DMS153 treated with DMSO at 0.1 percent for 48 hours (cell line): ENCODE measurements at regions not wholly inside any gene's neighbourhood (a gene's known extent, or its start where the extent isn't known, plus 50 kb on each side); places are given as distances from the start of the nearest gene placed in this dataset.
A peak's percentile ranks its signal among the peaks of the same experiment; 100 is the strongest.

Source experiments
- DNase-seq: peaks from one replicate; lab custom pipeline; 2025; ENCODE audit not compliant: unreplicated experiment; lab: John Stamatoyannopoulos, UW

DNA sequence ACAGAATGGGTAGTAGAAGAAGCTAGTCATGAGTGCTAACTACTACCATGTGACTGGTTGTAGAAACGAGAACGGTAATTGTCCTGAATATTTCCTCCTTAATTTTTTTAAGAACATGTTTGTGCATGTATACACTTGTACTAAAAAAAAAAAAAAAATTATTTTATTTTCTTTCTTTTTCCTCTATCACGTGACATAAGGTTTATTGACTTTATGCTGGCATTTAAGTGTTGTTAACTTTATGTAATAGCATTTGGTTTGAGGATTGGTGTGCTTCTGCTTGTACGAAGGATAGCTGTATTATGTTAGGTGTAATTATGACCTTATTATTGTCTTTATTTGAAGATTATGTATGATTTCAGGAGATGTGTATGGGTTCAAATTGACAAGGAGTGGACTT lies 349.1 kb upstream of the PTPRD start:
- no peak for DNase-seq

DNA sequence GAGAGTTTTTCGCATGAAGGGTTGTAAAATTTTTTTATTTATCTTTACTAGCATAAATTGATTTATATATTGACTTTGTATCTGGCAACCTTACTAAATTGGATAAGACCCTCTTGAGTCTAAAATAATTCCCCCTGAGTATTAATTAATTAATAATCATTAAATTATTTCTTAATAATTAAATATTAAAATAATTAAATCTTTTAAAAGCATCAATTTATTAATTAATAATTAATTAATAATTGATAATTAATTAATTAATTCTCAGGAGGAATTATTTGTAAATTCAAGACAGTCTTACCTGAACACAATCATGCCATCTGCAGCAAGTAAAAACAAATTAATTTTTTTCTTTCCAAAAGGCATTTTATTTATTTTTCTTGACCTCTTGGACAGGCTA lies 370.4 kb upstream of the PTPRD start:
- DNase-seq = no peak

DNA sequence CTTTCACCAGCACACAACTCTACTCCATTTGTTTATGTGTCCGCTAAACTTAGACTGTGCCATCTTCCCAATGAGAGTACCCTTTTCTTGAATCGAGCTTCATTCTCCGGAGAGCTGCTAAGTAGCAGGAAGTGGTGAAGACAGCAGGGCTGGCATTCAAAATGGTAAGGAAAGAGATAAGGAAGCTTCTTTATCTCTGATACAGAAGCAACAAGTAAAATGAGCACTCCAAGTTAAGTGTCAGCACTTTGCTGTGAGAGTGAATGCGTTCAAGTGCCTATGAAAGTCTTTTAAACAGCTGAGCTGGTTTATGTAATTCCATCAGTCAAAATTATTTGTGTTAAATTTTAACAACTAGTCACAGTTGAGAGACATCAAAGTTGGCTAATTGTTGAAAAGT lies 386.8 kb upstream of the PTPRD start:
- no peak for DNase-seq

DNA sequence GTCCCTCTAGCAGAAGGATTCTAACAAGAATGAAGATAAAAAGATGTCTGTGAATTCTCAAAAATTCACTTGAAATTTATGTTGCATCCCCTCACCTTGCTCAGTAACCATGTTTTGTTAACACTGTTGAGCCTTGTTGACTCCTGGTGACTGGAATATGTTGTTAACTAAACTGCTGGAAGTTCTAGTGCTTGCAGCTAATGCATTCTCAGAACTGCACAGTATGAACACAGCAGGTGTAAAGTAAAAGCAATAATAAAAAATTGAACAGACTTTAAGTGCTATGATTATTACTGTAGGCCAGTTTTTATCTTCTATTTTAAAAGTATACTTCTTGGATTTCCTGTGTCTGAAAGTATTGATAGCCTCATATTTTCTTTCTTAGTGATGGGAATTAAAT lies 388.7 kb upstream of the PTPRD start:
- DNase-seq = no peak

DNA sequence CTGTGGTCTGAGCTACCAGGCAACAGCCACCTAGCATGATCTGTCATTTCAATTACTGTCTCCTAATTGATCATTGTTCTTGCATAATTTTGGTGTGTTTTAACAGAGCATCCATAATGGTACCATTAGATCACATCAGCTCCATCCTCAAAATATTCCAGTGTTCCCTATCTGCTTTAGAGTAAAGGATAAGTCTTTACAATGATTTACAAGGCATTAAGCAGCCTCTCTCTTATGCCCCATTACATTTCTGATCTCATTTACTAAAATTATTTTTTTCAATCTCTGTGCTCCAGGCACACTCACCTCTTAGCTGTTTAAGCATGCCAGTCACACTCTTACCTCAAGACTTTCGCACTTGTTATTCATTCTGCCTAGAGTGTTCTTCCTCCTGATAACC lies 389.9 kb upstream of the PTPRD start:
- DNase-seq = no peak

DNA sequence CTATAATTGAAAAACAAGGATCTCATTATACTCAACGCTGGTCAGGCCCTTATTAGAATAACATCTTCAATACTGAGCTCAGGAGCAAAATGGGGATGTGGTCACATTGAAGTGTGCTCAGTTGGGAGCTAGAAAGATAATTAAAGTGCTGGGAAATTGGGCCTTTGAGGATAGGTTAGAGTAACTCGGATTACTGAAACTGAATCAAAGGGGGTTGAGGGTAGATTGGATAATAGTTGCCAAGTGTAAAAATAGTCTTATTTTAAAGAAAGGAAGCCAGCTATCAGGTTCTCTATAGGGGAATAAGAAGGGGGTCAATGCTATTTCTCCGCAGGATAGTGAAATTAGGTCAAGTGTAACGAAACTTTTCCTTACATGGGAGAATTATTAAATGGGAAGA lies 391.0 kb upstream of the PTPRD start:
- no peak for DNase-seq

DNA sequence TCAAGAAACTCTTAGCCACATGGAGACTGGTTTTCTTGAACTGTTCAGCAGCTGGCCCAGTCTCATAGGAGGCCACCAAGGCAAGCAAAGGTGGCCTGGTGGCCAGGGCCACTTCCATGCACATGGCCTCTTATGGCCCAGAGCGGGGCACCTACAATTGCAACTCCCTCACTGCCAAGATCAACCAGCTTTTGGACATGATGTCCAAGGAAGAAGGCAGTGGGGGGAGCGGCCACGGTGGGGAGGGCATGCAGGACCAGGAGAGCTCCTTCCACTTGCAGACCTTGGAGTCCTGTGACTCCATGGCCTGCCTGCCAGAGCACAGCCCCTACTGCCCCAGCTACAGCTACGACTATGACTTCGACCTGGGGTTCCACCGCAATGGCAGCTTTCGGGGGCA lies 398.9 kb upstream of the PTPRD start:
- no peak for DNase-seq

DNA sequence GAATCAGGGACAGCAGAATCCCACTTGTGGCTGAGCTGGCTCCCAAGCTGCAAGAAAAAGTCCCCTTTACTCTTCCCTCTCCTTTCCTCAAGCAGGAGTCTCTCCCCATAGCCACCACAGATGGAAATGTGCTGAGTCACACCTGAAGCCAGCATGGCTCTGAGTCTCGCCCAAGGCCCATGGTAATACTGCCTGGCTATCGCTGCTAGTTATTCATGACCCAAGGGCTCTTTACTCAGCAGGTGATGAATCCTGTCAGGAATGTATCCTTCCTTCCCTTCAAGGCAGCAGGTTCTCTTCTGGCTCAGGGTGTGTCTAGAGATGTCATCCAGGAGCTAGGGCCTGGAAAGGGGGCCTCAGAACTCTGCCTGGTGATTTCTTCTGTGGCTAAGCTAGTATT lies 403.3 kb upstream of the PTPRD start:
- DNase-seq = no peak

DNA sequence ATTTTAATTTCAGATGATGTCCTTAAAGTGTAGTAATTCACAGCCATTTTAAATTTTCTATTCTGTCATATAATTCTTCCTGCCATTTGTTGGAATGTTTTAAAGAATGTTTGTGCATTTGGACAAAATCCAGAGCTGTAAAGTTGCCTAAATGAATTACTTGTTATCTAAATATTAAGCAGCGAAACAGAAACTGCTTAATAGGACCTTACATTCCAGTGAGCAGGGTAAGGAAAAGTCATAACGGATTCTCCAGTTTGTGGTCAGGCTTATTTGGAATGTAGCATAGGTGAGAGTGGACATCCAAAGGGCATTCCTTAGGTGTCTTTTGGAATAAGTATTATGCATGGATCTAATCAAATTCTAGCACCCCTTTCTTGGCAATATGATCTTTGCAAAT lies 410.4 kb upstream of the PTPRD start:
- no peak for DNase-seq

DNA sequence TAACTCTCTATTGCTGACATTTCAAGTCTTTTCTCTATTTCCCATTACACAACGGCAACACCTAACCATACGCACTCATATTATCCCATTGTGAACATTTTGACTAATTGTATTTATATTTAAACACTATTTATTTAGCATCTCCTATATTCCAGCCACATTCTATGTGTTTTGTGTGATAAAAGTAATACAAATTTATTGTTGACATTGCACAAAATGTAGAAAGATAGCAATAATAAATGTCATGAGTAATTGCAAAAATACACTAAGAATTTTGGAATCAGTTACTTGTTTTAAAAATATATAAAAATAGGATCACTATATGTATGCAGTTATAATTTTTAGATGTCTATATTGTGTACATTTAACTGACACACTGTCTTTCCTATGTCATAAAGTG lies 413.0 kb upstream of the PTPRD start:
- DNase-seq = no peak

DNA sequence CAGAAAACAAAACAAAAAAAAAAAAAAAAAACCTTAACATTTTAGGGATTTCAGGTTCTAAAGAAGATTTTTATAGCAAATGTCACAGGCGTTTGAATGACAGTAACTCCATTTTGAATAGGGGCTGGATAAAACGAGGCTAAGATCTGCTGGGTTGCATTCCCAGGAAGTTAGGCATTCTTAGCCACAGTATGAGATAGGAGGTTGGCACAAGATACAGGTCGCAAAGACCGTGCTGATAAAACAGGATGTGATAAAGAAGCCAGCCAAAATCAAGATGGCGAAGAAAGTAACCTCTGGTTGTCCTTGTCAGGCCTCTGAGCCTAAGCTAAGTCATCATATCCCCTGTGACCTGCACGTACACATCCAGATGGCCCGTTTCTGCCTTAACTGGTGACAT lies 425.6 kb upstream of the PTPRD start:
- DNase-seq = no peak

DNA sequence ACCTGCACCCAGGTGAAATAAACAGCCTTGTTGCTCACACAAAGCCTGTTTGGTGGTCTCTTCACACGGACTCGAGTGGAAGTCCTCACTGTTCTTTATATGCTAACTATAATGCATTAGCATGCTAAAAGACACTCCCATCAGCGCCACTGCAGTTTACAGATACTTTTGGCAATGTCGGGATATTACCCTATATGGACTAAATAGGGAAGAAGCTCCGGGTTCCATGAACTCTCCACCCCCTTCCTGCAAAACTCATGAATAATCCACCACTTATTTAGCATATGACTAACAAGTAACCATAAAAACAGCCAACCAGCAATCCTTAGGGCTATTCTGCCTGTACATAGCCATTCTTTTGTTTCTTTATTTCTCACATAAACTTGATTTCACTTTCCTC lies 426.2 kb upstream of the PTPRD start:
- DNase-seq = no peak

DNA sequence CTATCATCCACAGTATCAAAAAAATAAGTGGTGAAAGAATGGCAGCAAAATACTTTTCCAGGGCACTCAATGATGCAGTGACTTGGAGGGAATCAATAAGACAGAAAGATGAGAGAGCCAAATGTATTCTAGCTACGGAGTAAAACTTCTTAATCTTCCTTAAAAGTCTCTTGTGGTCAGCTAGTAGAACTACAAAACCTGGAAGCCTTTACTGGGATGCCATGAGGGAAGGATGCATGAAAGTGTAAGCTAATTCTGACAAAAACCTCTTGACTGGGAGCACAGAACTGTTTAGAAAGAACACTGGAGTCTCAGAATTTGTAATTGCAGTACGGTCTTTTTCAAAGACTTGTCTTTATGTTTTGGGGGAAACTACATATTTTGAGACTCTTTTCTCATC lies 432.8 kb upstream of the PTPRD start:
- no peak for DNase-seq

DNA sequence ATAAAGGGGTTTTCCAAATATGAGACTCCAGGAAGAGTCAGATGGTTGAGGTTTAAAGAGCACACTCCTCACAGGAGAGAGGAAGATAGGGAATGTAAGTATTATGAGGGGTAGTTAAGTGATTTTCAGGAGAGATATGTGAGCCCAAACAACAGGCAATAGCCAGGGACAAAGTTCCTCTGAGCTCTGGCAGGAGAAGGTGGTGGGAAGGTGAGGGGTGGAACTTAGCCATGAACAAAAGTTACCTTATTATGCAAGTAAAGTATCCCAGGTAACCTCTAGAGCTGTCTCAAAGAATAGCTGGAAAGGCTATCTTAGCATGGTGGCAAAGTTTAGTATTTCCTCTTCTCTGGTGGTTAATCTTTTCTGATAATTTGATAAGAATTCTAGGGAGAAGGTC lies 450.5 kb upstream of the PTPRD start:
- DNase-seq = no peak

DNA sequence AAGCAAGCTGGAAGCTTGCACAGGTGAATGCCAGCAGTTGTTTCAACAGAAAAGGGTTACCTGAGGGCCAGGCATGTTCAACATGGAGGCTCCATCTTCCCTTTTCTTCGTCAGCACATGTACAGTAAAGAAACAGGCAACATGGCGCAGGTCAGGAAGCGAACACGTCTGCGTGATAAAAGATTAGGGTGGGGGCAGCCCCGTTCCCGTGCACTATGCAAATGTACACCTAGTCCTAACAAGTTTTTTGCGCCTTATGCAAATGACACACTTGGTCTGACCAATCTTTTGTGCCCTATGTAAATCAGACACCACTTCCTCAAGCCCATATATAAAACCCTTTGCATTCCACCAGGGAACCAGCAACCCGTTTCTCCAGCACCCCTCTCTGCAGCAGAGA lies 452.1 kb upstream of the PTPRD start:
- DNase-seq = no peak

DNA sequence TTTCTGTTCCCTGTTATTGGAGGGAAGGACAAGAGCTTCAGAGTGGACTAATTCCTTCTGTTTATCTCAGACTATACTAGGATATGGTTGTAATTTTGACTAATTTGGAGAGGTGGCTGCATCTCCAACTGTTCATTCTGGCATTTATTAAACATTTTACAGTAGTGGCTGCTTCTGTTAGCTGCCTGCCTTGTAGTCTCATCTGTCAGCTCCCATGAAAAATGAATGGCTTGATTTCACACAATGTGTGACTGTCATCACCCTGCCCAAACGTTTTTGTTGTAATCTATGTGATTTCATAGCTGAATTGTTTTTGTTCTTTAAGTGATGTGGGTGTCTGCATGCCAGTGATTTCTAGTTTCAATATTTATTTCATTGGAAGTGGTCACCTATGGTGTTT lies 459.4 kb upstream of the PTPRD start:
- no peak for DNase-seq

DNA sequence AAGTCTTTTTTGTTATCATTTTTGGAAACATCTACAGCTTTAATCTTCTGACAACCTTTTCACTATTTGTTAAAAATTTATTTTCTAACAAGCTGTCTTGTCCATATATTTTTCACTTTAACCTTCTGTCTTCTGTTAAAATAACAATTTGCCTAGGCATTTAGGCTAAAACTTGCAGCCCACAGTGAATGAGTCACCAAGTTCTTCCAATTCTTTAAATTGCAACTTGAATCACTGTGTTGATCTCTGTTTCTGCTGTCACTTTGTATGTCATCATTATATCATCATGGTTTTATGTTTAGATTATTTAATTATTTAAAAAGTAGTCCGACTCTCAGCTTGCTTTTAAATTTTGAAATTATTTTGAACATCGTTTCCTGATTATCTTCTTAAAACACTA lies 473.8 kb upstream of the PTPRD start:
- DNase-seq = no peak

DNA sequence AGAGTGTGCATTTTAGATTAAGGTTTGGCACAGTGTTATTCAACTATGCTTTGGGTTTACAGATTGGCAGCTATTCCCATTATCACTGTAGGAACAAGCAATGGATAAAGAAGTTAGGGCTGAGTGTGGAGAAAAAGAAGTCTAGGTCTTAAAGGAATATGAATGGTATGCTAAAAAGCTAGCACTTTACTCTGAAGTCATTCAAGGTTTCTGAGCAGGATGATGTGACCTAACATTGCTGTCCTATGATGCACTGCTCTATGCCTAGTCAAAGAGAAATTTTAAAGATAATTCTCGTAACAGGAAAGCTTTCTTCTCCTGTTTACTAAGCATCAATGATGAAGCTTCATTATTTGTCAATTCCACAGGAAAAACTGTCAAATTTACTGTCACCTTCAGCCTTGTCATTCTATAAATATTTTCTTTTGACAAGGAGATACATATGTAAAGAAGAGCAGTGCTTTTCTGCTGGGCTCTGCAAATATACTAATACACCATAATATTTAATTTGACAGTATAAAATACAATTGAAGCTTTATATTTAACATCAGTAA lies 476.1 kb upstream of the PTPRD start:
- DNase-seq = no peak

DNA sequence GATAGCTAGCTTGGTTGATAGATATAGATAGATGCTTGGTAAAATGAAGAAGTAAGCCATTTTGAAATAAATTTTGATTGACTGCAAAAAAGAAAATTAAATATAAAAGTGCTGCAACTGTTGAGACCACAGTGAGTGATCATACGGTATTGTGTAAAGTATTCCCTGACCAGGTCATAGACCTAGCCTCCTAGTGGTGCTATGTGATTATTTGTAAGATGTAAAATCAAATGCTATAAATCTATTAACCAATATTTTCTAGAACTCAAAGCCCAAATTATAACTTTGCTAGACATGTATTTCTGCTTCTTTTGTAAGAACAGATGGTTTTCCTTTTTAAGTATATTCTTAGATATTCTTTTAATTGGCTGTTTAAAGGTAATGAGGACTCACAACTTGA lies 480.2 kb upstream of the PTPRD start:
- no peak for DNase-seq

DNA sequence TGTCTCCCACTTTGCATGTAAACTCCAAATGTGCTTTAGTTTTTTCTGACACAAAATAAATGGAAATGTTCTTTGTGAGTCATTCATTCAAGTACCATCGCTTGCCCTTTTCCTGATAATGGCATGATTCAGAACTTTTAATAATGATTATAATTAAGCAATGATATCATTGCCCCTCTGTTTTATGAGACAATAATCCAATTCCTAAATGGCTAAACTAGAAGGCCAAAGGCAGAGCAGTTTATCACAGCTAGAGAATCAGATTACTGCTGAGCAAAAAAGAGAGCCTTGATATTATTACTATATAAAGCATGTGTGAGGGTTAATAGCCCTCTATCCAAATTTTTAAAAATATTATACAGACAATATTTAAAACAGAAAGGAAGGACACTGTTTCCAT lies 484.2 kb upstream of the PTPRD start:
- no peak for DNase-seq

DNA sequence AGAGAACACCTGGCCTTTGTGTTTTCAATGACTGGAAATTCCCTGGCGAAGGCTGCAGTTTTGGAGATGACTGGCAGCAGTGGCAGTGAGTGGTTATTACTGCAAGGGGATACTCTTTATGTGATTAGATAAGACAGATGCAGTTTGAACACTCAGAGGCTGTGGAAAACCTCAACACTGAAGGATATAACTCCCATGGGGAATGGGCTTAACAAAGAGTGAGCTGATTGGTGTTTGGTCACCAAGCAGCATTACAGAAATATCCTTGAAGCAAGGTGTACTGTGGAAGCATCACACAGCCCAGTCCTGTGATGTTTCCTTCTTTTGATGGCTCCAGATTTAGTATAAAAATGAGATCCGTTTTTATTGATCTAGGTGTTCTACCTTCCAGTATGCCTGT lies 490.7 kb upstream of the PTPRD start:
- DNase-seq = peak; percentile 26

DNA sequence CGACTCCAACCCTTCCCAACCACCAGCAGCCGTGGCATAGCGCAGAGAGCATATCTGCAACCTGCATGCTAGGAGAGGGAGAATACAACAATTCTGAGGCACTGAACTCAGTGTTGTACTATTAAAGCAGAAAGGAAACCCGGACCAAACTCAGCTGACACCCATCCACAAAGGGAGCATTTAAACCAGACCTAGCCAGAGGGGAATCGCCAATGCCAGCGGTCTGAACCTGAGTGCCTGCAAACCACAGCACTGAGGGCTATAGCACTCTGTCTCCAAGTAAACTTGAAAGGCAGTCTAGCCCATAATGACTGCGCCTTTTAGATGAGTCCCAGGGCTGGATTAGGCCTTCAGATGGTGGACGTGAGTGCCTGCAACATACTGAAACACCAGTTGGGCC lies 494.4 kb upstream of the PTPRD start:
- no peak for DNase-seq

DNA sequence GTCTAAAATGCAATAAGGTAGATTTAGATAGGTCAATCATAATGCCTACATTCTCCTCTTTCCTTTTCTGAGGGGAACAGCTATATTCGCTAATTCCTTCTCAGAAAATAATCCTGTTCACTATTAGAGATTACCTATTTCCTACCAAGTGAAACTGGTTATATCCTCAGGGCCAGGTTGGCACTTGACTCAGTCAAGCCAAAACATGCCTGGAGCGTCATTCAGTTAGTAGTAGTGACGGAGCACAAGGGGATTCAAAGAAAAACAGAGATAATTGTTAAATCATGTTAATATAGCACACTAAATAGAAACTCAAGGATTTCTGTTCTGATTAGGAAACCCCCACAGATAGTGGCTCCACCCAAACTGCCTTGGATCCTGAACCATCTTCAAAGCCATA lies 515.4 kb upstream of the PTPRD start:
- DNase-seq = no peak

DNA sequence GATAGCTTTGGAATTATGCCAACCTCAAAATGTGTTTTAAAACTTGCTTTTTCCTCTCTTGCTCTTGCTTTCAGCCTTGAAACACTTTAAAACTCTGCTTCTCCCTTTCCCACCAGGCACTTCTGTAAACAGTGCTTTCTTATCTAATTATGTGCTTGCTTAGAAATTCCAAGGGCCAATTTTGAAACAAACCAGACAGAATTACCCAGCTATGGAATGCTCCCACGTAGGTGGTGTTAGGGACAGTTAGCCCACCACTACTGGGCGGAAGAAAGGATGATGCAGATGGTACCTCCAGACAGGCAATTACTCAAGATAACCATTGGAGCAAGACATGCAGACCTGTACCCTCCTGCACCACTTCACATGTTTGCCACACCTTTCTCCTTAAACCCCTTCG lies 523.0 kb upstream of the PTPRD start:
- DNase-seq = no peak
